Activated gamma-delta T cell (primary cell): ENCODE measurements at regions not wholly inside any gene's neighbourhood (a gene's known extent, or its start where the extent isn't known, plus 50 kb on each side); places are given as distances from the start of the nearest gene placed in this dataset.

ENCODE experiments used
- DNase-seq: peaks from one replicate; lab custom pipeline; 2025; lab: John Stamatoyannopoulos, UW

DNA sequence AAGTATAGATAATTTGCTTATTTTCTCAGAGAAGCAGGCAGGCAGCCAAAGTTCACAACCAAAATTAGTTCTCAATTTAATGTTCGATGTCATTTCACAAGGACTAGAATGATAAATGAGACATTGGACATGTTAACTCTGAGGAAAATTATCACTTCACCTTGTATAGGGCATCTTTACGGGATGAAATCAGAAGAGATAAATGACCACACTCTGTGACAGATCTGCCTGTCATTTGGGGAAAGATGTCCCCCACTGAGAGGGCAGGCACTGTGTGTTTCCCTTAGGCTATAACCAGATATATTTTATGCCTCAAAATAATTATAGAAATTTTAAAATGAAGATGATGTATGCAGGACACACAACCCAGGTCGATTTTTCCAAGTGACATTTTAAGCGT lies 642.9 kb downstream of the BRINP3 start:
- no peak for DNase-seq

DNA sequence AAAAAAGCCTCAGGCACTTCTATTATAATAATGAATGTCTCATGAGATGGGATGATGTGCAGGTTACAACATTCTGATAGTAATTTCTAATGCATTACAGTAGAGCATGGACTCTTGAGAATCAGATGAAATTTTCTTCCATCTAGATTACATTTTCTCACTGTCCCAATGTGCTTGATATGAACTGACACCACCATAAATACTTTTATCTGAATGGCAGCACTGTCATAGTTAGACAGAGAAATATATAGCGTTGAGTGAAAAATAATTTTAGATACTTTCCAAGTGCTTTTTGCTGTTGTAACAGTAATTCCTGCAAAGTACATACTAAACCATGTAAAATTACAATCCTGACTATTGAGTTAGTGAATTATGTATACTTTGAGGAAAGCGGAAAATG lies 630.1 kb downstream of the BRINP3 start:
- no peak for DNase-seq

DNA sequence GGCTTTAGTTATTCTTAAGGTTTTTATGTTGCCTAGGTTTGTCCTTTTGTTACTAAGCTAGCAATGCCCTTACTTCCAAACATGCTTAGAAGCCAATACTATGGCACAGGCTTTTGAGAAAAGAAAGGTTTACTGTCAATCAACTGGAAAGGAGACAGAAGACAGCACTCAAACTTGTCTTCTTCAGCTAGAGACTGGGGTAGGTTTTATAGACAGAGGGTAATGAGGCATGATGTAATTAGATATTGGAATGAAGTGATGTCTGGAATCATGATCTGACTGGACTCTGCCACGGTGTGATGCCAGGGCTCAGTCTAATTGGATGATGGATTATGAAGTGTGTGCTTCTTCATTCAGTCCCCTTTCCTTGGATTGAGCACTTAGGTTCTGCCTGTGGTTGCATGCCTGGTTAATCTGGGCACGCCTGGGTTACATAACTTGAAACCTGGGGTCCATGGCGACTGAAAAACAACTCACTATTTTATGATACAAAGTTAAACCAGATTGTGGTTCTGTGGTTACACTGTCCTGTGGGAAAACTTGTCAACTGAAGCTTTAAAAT lies 625.8 kb downstream of the BRINP3 start:
- no peak for DNase-seq

- no peak for DNase-seq
Observed at GRCh38 chr1:189859385-189859977, 618.2 kb downstream of the BRINP3 start.

DNA sequence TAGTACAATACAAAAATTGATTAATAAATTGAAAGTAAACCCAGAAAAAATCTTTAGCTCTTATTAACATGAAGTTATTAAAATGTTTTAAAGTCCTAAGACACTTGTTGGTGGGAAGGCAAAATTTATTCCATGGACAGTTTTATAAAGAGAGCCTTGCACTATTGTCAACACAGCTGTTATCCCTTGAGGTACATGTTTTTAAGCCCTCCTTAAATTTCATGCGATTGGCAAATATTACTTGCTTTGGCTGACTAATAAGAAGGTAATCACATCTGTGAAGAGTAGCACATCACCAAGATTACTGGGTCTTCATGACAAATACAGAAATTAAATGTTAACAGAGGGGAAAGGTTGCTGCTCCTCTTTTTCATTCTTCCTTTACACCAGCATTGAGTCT lies 611.1 kb downstream of the BRINP3 start:
- DNase-seq: no peak

- no peak for DNase-seq
Observed at GRCh38 chr1:189868021-189868420, 609.6 kb downstream of the BRINP3 start.

DNA sequence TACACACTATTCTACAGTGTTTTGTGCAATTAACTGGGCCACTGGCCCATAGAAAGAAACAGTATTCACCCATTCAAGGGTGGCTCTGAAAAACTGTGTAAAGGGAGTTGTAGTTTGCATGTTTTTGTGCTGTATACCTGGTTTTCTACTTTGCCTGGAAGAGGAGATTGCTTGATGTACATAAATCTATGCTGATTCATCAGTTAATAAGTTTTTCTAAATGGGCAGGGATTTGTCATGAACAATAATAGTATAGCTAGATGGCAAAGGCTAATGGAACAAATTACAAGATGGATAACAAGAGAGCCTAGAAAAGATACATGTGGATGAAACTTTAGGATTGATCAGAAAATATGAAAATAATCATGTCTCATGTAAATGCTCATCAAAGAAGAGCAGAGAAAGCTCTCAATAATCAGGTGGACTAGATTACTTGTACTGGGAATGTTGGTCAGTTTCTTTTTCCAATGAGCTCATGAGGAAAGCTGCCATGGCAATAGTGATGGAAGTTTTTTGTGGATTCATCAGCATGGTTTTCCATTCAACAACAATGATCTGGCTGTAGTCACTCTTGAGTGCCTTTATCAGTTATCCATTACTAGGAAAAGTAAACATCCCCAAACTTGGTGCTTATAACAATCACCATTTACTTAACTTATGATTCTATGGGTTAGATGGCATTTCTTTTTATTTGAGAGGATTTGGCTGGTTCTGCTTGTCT lies 602.8 kb downstream of the BRINP3 start:
- DNase-seq: no peak

GRCh38 chr1:189880135-189880534 lies 597.5 kb downstream of the BRINP3 start:
- DNase-seq: no peak

- DNase-seq: no peak
Observed at GRCh38 chr1:189899686-189900425, 577.8 kb downstream of the BRINP3 start.

GRCh38 chr1:189904509-189904908 lies 573.2 kb downstream of the BRINP3 start:
- DNase-seq: no peak

DNA sequence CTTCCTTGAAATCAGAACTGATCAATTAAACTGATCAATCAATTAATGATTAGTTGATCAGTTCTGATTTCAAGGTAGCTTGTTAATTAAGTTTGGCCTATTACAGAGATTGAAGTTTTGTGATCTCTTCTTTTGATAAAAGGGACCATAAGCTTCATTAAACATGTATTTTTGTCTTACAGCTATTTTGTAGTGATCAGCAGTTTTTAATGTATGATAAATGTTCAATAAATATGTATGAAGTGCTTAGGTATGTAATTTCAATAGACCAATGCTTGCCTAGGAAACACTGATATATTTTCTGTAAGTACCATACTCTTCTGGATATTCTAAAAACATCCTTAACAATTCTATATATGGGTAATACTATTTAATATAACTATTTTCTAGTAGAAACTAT lies 569.6 kb downstream of the BRINP3 start:
- DNase-seq: no peak

DNA sequence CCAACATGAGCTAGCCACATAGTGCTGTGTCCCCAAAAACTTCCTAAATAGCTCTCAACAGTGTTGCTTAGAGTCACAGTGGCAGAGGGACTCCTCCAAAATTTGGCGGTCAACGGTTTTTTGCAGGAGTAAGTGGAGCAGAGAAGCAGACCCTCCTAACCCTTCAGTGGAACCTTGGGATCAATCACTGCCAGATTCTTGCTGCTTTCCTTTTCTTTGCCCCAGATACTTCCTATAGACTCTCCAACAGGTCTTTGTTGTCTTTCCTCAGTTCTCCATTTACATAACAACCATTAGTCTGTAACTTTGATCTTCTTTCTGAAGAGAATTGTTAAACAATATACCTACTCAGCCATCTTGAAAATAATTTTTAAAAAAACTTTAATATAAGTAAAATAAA lies 556.1 kb downstream of the BRINP3 start:
- DNase-seq: no peak

- no peak for DNase-seq
Observed at GRCh38 chr1:189927641-189928040, 550.0 kb downstream of the BRINP3 start.

DNA sequence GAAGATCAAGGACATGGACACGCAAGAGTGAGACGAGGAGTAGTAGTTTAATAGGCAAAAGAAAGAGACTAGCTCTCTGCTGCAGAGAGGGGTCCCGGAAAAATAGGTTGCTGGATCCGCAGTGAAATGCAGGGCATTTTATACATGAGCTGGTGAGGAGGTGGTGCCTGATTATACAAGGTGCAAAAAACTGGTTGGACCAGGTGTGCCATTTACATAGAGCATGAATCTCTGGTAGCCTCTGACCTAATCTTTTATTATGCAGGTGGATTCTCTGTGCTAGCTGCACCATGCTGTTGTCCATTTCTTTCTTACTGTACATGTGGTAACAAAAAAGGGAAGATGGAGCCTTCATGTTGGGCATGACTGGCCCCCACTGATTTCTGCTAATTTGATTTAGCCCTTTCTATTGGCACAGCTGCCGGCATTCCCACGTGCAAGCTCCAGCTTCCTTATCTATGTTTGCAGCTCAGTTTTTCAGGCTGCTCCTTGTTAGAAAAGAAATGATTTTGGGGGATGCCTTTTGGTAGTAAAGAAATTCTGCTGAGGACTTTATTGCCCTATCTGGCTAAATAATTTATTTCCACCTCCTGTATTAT lies 548.1 kb downstream of the BRINP3 start:
- no peak for DNase-seq

DNA sequence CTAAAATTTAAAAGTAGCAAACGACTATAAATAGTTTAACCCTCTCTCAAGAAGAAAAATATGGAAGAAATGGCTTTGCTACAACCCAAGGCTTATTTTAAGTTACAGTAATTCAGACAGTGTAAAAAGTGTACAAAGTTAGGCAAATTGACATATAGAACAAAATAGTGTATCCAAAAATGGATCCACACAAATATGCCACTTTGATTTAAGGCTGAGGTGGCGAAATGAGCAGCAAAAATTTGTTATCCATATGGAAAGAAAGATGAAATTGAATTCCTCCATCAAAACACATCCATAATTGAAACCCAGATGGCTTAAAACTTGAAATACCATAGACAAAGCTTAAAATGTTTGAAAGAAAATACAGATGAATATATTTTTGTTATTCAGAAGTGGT lies 540.8 kb downstream of the BRINP3 start:
- DNase-seq: no peak

DNA sequence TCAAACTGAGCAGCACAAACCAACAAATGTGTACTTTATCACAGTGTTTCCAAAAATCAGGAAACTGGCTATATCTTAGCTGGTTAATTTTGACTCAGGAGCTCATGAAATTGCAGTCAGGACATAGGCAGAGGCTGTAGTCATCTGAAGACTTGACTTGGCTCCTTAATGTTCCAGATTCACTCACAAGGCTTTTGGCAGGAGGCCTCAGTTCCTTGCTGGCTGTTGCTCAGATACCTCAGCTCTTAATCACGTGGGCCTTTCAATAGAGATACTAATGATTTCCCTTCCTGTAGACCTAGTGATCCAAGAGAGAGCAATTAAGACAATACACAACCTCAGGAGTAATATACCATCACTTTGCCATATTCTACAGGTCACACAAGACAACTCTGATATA lies 537.7 kb downstream of the BRINP3 start:
- no peak for DNase-seq

- DNase-seq: no peak
Observed at GRCh38 chr1:189941922-189942321, 535.7 kb downstream of the BRINP3 start.

DNA sequence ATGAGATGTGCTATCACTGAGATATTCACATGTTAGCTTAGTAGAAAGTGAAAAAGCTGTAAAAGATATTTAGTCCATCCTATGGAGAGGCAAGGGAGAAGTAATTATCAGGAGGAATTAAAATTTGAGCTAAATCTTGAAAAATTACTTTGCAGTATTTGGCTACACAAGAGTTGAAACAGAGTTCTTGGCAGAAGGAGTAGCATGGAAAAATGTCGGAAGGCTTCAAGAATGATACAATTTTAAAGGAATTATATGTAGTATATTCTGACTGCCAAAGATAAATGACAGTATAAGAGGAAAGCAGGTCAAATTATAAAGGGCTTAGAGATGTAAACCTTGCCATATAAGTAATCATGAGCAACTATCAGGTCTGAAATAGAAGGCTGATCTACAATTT lies 518.9 kb downstream of the BRINP3 start:
- DNase-seq: no peak

DNA sequence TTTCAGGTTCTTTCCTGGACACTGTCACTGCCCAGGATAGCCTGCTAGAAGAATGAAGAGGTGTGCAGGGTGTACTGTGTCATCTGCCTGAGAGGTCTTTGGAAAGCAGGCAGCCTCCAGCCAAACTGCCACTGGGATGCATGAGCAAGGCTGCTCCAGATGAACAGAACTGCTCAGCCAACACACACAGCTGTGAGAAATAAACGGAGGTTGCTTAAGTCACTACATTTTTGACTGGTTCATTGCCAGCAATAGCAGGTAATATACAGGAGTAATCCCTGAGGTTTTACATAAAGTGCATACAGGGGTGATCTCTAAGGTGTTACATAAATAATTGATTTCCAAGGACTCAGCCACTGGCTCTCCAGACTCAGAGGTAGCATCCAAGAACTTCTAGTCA lies 516.9 kb downstream of the BRINP3 start:
- no peak for DNase-seq

GRCh38 chr1:189962181-189962580 lies 515.5 kb downstream of the BRINP3 start:
- DNase-seq: no peak

DNA sequence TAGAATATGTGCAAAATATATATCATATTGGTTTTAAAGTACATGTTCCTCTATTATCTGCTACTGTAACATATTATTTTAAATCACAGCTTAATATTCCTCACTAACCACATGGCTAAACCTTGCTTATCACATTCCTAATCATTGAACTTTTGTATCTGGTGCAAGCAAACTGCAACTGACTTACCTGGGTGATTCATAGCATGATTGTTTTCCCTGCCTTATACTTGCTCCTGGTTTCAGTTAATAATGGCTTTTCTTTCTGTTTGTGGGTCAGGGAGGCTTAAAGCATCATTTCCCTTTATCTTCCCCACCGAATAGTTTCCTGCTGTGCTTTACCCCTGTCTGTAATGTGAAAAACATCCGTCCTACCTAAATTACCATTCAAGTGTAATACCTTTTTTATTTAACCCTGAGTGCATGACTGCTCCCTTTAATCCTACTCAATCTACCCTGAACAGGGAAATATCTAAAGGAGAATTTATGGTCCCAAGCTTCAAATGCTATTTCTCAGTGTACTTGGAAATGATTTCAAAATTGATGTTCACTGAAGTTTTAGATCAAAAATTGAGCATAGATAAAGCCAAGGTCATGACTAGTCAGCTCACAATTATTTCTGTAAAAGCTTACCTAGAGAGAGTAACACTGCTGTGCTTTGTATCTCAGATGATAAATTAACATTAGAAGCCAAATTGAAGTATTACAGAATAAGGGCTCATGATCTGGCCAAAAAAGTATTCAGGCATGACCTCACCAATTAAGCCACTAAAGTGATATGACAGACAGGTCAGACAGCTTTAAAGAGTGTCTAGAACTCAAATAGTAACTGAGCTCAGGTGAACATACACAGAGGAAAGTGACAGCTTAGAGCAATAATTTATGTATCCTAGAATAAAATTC lies 507.1 kb downstream of the BRINP3 start:
- no peak for DNase-seq

- no peak for DNase-seq
Observed at GRCh38 chr1:189971656-189972055, 506.0 kb downstream of the BRINP3 start.
